Motor neuron (in vitro differentiated cells): ENCODE measurements at regions not wholly inside any gene's neighbourhood (a gene's known extent, or its start where the extent isn't known, plus 50 kb on each side); places are given as distances from the start of the nearest gene placed in this dataset.

Experiments used
- ATAC-seq, 8 experiments: fragments of 200-7000 bp; cut with Tn5 transposase; replicated peaks in 6 of 8; 2 replicates each; pipeline ENCODE4 v1.8.0; 2021; ENCODE audit warnings: mild to moderate bottlenecking in 8 of 8, moderate library complexity in 8 of 8
- H3K27ac ChIP-seq, 2 donors: fragments of 250-450 bp; sonication (Bioruptor Pico); 2 replicates each; pipeline ENCODE4 v1.9.0; 2021; ENCODE audit warnings: antibody characterized with exemption in 2 of 2, mild to moderate bottlenecking in 2 of 2, moderate library complexity in 1 of 2
- H3K4me1 ChIP-seq, 2 donors: fragments of 250-450 bp; sonication (Bioruptor Pico); replicated peaks in 1 of 2; 2 replicates each; pipeline ENCODE4 v1.6.1; 2021; ENCODE audit warnings: antibody characterized with exemption in 2 of 2, mild to moderate bottlenecking in 2 of 2, moderate library complexity in 1 of 2
- H3K4me3 ChIP-seq, 5 donors: fragments of 250-450 bp; sonication (Bioruptor Pico); 2 replicates each; pipeline ENCODE4 v1.9.0; 2021; ENCODE audit warnings: antibody characterized with exemption in 5 of 5, mild to moderate bottlenecking in 5 of 5, moderate library complexity in 4 of 5
- WGBS, 10 experiments: fragments of 450-650 bp; shearing (Covaris generic); methylation state at CpG; one replicate each; pipeline ENCODE4 v1.0.0; 2022; 5-methylcytosine and 5-hydroxymethylcytosine counted together
- in situ Hi-C, 9 experiments: fragments of 400-800 bp; cut with MboI; loops; one replicate each; pipeline ENCODE4 v1.15.0; 2021; ENCODE audit warnings: low sequenced_read_pairs in 9 of 9, low pct_unique_long_range_greater_than_20kb in 2 of 9; ENCODE audit not compliant: unreplicated experiment in 9 of 9

GRCh38 chr5:38715696-38716095, 130.1 kb upstream of the OSMR start:
- H3K27ac ChIP-seq: peak overlapping the region in 1 of 2 donors; percentile 64
- in situ Hi-C loops: no loop called here
- 0 to 100% (median 25%) methylated on average over 1 of the region's 1 CpG; no CpG with 5 or more reads in 3 of the 10 experiments for WGBS, 10 experiments
- H3K4me1 ChIP-seq: peaks cover 14 to 18% of the 10 kb centered on the region in 2 donors
- peak in 5 of 8 experiments; percentile 80 to 90 (median 89) for ATAC-seq
- H3K4me3 ChIP-seq: no peak overlapping the region

- 29 to 100% (median 91%) methylated on average over 1 to 5 of the region's 5 CpGs; no CpG with 5 or more reads in 2 of the 10 experiments for WGBS, 10 experiments
- in situ Hi-C loops: no loop called here
- no peak overlapping the region for H3K4me3 ChIP-seq
- ATAC-seq: no peak
- no peak overlapping the region for H3K27ac ChIP-seq
- peaks cover 14 to 18% of the 10 kb centered on the region in 2 donors for H3K4me1 ChIP-seq
These were observed 129.3 kb upstream of the OSMR start for GRCh38 chr5:38716516-38716915.

GRCh38 chr5:38718771-38719391, 126.9 kb upstream of the OSMR start:
- WGBS, 10 experiments: 38 to 100% (median 83%) methylated on average over 1 to 6 of the region's 6 CpGs; no CpG with 5 or more reads in 1 of the 10 experiments

GRCh38 chr5:38719403-38719802, 126.4 kb upstream of the OSMR start:
- ATAC-seq: no peak
- H3K27ac ChIP-seq: no peak overlapping the region
- H3K4me3 ChIP-seq: no peak overlapping the region
- in situ Hi-C loops: no loop called here
- 20 to 100% methylated on average over 1 of the region's 1 CpG; no CpG with 5 or more reads in 8 of the 10 experiments for WGBS, 10 experiments
- peaks cover 15 to 20% of the 10 kb centered on the region in 2 donors for H3K4me1 ChIP-seq

More at GRCh38 chr5:38718771-38719391, 126.9 kb upstream of the OSMR start:
- in situ Hi-C loops: no loop called here
- ATAC-seq: no peak
- Histone ChIP-seq H3K4me1 (peaks cover 14 to 18% of the 10 kb centered on the region in 2 donors), H3K27ac (no peak overlapping the region), H3K4me3 (no peak overlapping the region)

- H3K4me3 ChIP-seq: no peak overlapping the region
- H3K27ac ChIP-seq: no peak overlapping the region
- 0 to 83% (median 63%) methylated on average over 1 of the region's 3 CpGs; no CpG with 5 or more reads in 2 of the 10 experiments for WGBS, 10 experiments
- in situ Hi-C loops: no loop called here
- peaks cover 20 to 25% of the 10 kb centered on the region in 2 donors for H3K4me1 ChIP-seq
- ATAC-seq: peak; percentile 65 to 98 (median 74)
These were observed 125.9 kb upstream of the OSMR start for GRCh38 chr5:38719916-38720315.

- no peak overlapping the region for H3K4me3 ChIP-seq
- peaks cover 26 to 27% of the 10 kb centered on the region in 2 donors for H3K4me1 ChIP-seq
- in situ Hi-C loops: no loop called here
- no peak for ATAC-seq
- 80 to 100% (median 92%) methylated on average over 1 to 5 of the region's 6 CpGs for WGBS, 10 experiments
- no peak overlapping the region for H3K27ac ChIP-seq
These were observed 125.1 kb upstream of the OSMR start for GRCh38 chr5:38720554-38721361.

- ATAC-seq: no peak
- in situ Hi-C loops: no loop called here
- WGBS, 10 experiments: 33 to 100% (median 78%) methylated on average over 1 to 4 of the region's 5 CpGs; no CpG with 5 or more reads in 4 of the 10 experiments
- peaks cover 25 to 32% of the 10 kb centered on the region in 2 donors for H3K4me1 ChIP-seq
- no peak overlapping the region for H3K4me3 ChIP-seq
- no peak overlapping the region for H3K27ac ChIP-seq
These were observed 122.9 kb upstream of the OSMR start for GRCh38 chr5:38722918-38723317.

- ATAC-seq: no peak
- H3K27ac ChIP-seq: no peak overlapping the region
- WGBS, 10 experiments: 40 to 95% (median 80%) methylated on average over 1 to 4 of the region's 4 CpGs; no CpG with 5 or more reads in 3 of the 10 experiments
- peaks cover 25 to 32% of the 10 kb centered on the region in 2 donors for H3K4me1 ChIP-seq
- no peak overlapping the region for H3K4me3 ChIP-seq
- in situ Hi-C loops: no loop called here
These were observed 122.4 kb upstream of the OSMR start for GRCh38 chr5:38723426-38723825.

GRCh38 chr5:38724301-38725030, 121.3 kb upstream of the OSMR start:
- Histone ChIP-seq H3K4me1 (peaks cover 17 to 28% of the 10 kb centered on the region in 2 donors), H3K4me3 (no peak overlapping the region), H3K27ac (no peak overlapping the region)
- 64 to 100% (median 96%) methylated on average over 1 to 2 of the region's 2 CpGs; no CpG with 5 or more reads in 2 of the 10 experiments for WGBS, 10 experiments
- in situ Hi-C loops: no loop called here
- no peak for ATAC-seq

GRCh38 chr5:38725371-38725865, 120.4 kb upstream of the OSMR start:
- Histone ChIP-seq H3K4me1 (peaks cover 17 to 21% of the 10 kb centered on the region in 2 donors), H3K27ac (peak overlapping the region; percentile 44 to 62), H3K4me3 (no peak overlapping the region)
- in situ Hi-C loops: no loop called here
- WGBS, 10 experiments: 32 to 92% (median 45%) methylated on average over 2 to 6 of the region's 10 CpGs; no CpG with 5 or more reads in 1 of the 10 experiments
- ATAC-seq: peak; percentile 79 to 94 (median 91)

- in situ Hi-C loops: no loop called here
- Histone ChIP-seq H3K4me3 (no peak overlapping the region), H3K4me1 (peaks cover 17 to 21% of the 10 kb centered on the region in 2 donors), H3K27ac (no peak overlapping the region)
- ATAC-seq: peak in 1 of 8 experiments; percentile 17
- 63 to 100% (median 100%) methylated on average over 2 to 3 of the region's 3 CpGs; no CpG with 5 or more reads in 6 of the 10 experiments for WGBS, 10 experiments
These were observed 119.5 kb upstream of the OSMR start for GRCh38 chr5:38726279-38726678.

- 0 to 100% (median 68%) methylated on average over 1 to 3 of the region's 3 CpGs; no CpG with 5 or more reads in 1 of the 10 experiments for WGBS, 10 experiments
- Histone ChIP-seq H3K4me3 (no peak overlapping the region), H3K4me1 (peaks cover 17 to 21% of the 10 kb centered on the region in 2 donors), H3K27ac (no peak overlapping the region)
- in situ Hi-C loops: no loop called here
- peak in 2 of 8 experiments; percentile 25 to 50 for ATAC-seq
These were observed 117.8 kb upstream of the OSMR start for GRCh38 chr5:38728029-38728428.
